OCI-LY1 (cell line): ENCODE measurements at regions not wholly inside any gene's neighbourhood (a gene's known extent, or its start where the extent isn't known, plus 50 kb on each side); places are given as distances from the start of the nearest gene placed in this dataset.

ENCODE experiments used
- CTCF ChIP-seq: fragments of 200-600 bp; sonication (generic), shearing (Covaris generic); IDR thresholded peaks from 2 replicates; pipeline ENCODE4 v1.5.1; 2017; ENCODE audit warnings: mild to moderate bottlenecking, antibody characterized with exemption, low read length, moderate library complexity, mixed read lengths
- EZH2 ChIP-seq: fragments of 200-600 bp; sonication (generic), shearing (Covaris generic); IDR thresholded peaks from 2 replicates; pipeline ENCODE4 v1.8.0; 2017; ENCODE audit warnings: borderline replicate concordance, mixed run types, mild to moderate bottlenecking, antibody characterized with exemption, low read length, moderate library complexity, mixed read lengths

- no peak for TF ChIP-seq CTCF
- TF ChIP-seq EZH2: no peak
Observed at GRCh38 chr1:219273088-219273686, 99.5 kb downstream of the LYPLAL1 start.
